Fibroblast of pulmonary artery (primary cell): ENCODE measurements at regions not wholly inside any gene's neighbourhood (a gene's known extent, or its start where the extent isn't known, plus 50 kb on each side); places are given as distances from the start of the nearest gene placed in this dataset.

ENCODE experiments used
- DNase-seq: peaks from one replicate; pipeline ENCODE4 v3.0.0-alpha.2; 2010; ENCODE audit warnings: low read depth
- H3K4me3 ChIP-seq: replicated peaks from 2 replicates; pipeline ENCODE4 v1.5.1; 2011; ENCODE audit warnings: low read depth, mild to moderate bottlenecking, control low read depth, low read length, moderate library complexity
- TF ChIP-seq, protein P1 (sequence below): IDR thresholded peaks from 2 replicates; pipeline ENCODE4 v1.5.1; 2011; ENCODE audit warnings: mild to moderate bottlenecking, control low read depth, low read length, inconsistent platforms; ENCODE audit errors: missing control alignments

DNA sequence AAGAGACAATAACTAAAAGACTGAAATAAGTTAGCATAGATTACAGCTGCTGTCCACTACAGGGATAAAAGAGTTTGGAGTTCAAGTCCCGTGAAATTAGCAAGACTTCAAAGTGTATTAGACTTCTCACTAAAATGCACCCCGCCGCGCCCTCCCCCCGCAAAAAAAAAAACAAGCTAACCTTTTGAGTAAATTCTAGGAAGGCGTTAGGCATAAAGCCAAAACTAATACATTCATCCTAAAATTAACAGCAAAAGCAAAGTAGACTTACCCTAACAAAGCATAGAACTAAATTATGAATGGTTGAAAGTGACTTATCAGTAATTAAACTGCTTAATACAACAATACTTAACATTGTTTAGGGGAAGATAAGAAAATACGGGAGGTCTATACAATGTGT lies 581.0 kb upstream of the CHORDC1 start:
- no peak overlapping the region for H3K4me3 ChIP-seq
- TF ChIP-seq, protein P1, sequence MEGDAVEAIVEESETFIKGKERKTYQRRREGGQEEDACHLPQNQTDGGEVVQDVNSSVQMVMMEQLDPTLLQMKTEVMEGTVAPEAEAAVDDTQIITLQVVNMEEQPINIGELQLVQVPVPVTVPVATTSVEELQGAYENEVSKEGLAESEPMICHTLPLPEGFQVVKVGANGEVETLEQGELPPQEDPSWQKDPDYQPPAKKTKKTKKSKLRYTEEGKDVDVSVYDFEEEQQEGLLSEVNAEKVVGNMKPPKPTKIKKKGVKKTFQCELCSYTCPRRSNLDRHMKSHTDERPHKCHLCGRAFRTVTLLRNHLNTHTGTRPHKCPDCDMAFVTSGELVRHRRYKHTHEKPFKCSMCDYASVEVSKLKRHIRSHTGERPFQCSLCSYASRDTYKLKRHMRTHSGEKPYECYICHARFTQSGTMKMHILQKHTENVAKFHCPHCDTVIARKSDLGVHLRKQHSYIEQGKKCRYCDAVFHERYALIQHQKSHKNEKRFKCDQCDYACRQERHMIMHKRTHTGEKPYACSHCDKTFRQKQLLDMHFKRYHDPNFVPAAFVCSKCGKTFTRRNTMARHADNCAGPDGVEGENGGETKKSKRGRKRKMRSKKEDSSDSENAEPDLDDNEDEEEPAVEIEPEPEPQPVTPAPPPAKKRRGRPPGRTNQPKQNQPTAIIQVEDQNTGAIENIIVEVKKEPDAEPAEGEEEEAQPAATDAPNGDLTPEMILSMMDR, result no peak
- no peak for DNase-seq

DNA sequence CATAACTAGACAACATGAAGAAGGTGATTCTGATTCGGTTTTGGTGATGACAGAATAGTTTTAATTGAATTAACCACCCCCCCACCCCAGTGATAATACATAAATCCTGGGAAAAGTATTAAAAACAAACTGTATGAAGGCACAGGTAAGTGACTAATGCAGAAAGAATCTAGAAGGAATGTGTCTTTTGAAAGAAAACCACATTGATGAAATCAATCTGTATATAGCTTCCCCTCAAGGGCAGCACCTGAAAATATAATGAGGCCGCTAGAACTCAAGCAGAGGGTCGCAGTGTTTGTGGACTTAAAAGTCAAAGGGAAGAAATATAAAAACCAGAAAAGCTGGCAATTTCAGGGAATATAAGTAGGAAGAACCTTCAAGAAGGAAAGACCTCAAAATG lies 580.5 kb upstream of the CHORDC1 start:
- no peak overlapping the region for H3K4me3 ChIP-seq
- TF ChIP-seq, protein P1, result no peak
- no peak for DNase-seq

DNA sequence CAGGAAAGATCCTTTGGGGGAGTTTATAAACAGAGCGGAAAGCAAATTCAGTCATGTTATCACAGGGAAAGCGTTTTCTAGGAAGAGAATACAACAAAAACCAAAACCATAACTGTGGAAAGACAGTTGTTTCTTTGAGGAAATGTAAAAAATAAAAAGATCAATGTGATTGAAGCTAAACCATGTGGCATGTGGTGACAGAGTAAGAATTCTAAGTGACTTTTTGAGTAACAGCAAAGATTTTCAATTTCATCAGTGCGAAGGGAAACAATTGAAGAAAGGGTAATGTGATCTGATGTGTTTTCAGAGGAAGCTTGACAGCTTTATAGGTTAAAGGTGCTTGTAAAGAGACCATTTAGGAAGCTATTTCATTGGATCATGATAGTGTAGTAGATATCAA lies 575.9 kb upstream of the CHORDC1 start:
- DNase-seq, result no peak
- H3K4me3 ChIP-seq, result no peak overlapping the region
- TF ChIP-seq, protein P1, result no peak

DNA sequence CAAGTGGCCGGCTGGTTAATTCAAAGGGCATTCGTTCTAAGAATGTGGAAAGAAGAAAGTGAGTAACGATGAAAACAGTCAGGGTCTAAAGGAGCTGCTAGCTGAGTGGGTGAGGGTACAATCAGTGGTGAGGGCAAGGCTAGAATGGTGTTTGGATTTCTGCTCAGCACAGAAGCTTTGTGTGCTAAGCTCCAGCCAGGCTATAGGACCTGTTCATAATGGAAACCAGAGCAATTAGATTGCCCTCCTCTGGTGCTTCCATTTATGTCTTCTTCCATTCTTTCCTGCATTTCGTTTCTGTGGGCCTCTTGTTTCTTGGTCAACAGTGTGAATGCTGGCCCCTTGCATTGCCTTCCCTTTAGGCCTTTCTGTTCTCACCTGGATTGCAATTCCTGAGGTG lies 572.9 kb upstream of the CHORDC1 start:
- DNase-seq, result no peak
- TF ChIP-seq, protein P1, result no peak
- H3K4me3 ChIP-seq, result no peak overlapping the region

DNA sequence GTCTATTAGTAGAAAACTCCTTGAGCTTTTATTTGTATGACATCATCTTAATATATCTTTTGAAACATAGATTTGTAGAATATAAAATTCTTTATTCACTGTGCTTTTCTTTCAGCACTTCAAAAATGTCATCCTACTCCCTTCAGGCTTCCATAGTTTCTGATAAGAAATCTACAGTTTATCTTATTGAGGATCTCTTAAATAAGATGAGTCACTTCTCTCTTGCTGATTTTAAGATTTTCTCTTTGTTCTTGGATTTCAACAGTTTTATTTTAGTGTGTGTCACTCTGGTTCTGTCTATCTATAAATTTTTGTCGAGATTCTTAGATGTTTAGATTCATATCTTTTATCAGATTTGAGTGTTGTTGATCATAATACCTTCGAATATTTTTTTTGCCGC lies 566.1 kb upstream of the CHORDC1 start:
- no peak overlapping the region for H3K4me3 ChIP-seq
- TF ChIP-seq, protein P1, result no peak
- DNase-seq, result no peak

DNA sequence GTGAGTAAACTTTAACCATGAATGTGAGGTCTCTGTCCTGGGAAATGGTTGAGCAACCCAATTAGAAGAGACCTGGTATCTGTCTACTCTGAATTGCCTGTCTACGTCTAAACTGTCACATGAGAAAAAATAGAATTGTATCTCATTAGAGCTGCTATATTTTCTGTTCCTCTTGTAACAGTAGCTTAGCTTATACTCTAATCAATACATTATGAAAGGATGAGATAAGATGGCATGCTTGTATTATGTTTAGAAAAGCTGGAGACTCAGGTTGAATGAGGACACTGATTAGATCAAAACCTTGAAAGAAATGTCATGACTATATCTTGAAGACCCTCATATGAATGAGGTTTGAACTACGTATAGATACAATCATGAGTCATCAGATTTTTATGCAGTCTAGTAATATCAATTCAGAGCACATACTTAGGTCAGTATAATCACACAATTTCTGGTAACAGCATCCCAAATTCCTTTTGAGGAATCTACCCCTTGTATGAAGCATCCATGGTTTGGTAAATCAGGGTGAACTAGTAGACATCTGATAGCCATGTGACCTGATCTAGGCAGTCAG lies 561.5 kb upstream of the CHORDC1 start:
- TF ChIP-seq, protein P1, result no peak
- no peak for DNase-seq
- no peak overlapping the region for H3K4me3 ChIP-seq

DNA sequence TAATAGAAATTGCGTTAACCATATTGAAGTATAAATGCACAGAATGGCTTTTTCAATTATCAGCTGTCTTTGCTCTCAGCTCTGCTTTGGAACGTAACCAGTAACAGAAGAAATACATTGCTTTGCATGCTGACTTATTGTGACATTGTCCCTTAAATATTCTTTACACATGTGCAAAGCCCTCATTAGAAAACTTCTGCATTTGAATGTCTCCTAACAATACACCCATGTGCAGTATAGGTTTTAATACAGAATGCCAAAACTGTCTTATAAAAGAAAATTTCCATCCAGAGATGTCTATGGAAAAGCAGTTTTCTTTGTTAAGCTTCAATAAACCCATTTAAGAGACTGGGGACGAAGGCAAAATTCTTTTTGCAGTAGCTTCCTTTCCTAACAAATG lies 560.3 kb upstream of the CHORDC1 start:
- no peak overlapping the region for H3K4me3 ChIP-seq
- TF ChIP-seq, protein P1, result no peak
- no peak for DNase-seq
